ENCODE measurements at regions not wholly inside any gene's neighbourhood (a gene's known extent, or its start where the extent isn't known, plus 50 kb on each side); places are given as distances from the start of the nearest gene placed in this dataset.

DNA sequence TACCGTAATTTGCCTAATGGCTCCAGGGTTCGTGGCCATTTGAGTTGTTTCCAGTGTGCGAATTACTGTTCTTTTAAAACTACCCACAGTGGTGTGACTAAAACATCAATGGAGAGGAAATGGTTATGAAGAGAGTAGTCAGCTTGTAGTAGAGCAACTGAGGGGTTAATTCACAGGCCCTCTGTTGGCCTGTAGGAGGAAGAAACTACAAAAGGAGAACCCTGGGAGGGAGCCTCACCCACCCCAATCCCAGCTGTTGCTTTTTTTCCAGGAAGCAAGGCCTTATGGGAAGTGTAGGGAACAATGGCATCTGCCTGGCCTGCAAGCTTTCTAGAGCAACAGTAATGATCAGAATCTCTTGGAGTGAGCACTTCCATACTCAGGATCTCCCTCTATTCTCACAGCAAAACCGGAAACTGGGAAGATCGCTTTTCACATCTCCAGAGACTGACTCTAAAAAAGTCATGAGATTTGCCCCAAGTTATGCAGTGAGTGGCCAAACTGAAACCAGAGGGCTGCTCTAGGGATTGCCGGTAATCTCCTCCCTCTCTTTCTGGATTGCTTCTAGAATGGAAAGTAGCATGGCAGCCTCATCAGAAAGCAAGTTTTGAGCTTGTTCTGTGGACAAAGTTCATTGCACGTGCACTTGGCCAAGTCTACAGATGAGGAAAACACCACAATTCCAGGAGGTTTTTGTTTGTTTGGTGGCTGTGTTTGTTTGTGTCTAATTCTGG is 125.3 kb upstream of the PWP1 start:
- CTCF ChIA-PET = interaction anchor here (1.6 kb wide), 1 partner anchor 426 kb away, joined by 4 read pairs; no protein-coding TSS in a partner anchor
- TF ChIP-seq ZNF404 (tag by site-specific recombination; IDR thresholded peaks at IDR 0.05) (no peak), ATF2 (tag by site-specific recombination; IDR thresholded peaks at IDR 0.05; ENCODE audit: low read depth) (no peak), ZNF274 (IDR thresholded peaks at IDR 0.05; ENCODE audit: low read length) (no peak), ZNF274 (tag by site-specific recombination; IDR thresholded peaks at IDR 0.05; ENCODE audit: borderline replicate concordance) (no peak), ZNF398 (tag by site-specific recombination; IDR thresholded peaks at IDR 0.05) (no peak), ZNF530 (tag by site-specific recombination; IDR thresholded peaks at IDR 0.05; ENCODE audit: low read depth) (no peak), ZNF2 (tag by site-specific recombination; IDR thresholded peaks at IDR 0.05) (no peak), ZNF510 (tag by site-specific recombination; IDR thresholded peaks at IDR 0.05; ENCODE audit: insufficient replicate concordance) (no peak), ZNF18 (tag by site-specific recombination; IDR thresholded peaks at IDR 0.05) (no peak), ZNF341 (tag by site-specific recombination; IDR thresholded peaks at IDR 0.05; ENCODE audit: low read depth) (no peak), ZSCAN16 (tag by site-specific recombination; IDR thresholded peaks at IDR 0.05) (no peak), ZNF621 (tag by site-specific recombination; IDR thresholded peaks at IDR 0.05) (no peak), ZIC2 (tag by site-specific recombination; IDR thresholded peaks at IDR 0.05) (no peak), GLI4 (tag by site-specific recombination; IDR thresholded peaks at IDR 0.05) (no peak)
- TF ChIP-seq, protein P1, sequence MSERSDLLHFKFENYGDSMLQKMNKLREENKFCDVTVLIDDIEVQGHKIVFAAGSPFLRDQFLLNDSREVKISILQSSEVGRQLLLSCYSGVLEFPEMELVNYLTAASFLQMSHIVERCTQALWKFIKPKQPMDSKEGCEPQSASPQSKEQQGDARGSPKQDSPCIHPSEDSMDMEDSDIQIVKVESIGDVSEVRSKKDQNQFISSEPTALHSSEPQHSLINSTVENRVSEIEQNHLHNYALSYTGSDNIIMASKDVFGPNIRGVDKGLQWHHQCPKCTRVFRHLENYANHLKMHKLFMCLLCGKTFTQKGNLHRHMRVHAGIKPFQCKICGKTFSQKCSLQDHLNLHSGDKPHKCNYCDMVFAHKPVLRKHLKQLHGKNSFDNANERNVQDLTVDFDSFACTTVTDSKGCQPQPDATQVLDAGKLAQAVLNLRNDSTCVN (tag by site-specific recombination; optimal IDR thresholded peaks at IDR 0.05) = no peak
- TF ChIP-seq, protein P2, sequence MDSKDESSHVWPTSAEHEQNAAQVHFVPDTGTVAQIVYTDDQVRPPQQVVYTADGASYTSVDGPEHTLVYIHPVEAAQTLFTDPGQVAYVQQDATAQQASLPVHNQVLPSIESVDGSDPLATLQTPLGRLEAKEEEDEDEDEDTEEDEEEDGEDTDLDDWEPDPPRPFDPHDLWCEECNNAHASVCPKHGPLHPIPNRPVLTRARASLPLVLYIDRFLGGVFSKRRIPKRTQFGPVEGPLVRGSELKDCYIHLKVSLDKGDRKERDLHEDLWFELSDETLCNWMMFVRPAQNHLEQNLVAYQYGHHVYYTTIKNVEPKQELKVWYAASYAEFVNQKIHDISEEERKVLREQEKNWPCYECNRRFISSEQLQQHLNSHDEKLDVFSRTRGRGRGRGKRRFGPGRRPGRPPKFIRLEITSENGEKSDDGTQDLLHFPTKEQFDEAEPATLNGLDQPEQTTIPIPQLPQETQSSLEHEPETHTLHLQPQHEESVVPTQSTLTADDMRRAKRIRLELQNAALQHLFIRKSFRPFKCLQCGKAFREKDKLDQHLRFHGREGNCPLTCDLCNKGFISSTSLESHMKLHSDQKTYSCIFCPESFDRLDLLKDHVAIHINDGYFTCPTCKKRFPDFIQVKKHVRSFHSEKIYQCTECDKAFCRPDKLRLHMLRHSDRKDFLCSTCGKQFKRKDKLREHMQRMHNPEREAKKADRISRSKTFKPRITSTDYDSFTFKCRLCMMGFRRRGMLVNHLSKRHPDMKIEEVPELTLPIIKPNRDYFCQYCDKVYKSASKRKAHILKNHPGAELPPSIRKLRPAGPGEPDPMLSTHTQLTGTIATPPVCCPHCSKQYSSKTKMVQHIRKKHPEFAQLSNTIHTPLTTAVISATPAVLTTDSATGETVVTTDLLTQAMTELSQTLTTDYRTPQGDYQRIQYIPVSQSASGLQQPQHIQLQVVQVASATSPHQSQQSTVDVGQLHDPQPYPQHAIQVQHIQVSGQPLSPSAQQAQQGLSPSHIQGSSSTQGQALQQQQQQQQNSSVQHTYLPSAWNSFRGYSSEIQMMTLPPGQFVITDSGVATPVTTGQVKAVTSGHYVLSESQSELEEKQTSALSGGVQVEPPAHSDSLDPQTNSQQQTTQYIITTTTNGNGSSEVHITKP (tag by site-specific recombination; IDR thresholded peaks at IDR 0.05) = no peak
- no peaks in the 10 kb centered on the region for H3K4me1 ChIP-seq (ENCODE audit: control insufficient read depth, insufficient read depth, low read length)
- H3K27ac ChIP-seq (ENCODE audit: extremely low read depth, low read depth, low read length) = no peak overlapping the region
- no peak overlapping the region for H3K4me3 ChIP-seq (ENCODE audit: low read depth, low read length)
- no peaks in the 10 kb centered on the region for H3K9me3 ChIP-seq (ENCODE audit: control insufficient read depth, insufficient read depth, low read depth, low read length)
- POLR2A ChIA-PET = no interaction called here
- H3K36me3 ChIP-seq (ENCODE audit: control insufficient read depth in 2 of 2, insufficient read depth in 1 of 2, low read length in 2 of 2) = no peaks in the 10 kb centered on the region
